GM10266 (cell line): ENCODE measurements at regions not wholly inside any gene's neighbourhood (a gene's known extent, or its start where the extent isn't known, plus 50 kb on each side); places are given as distances from the start of the nearest gene placed in this dataset.

Experiments used
- DNase-seq: peaks from one replicate; pipeline ENCODE4 v3.0.0; 2012; ENCODE audit errors: extremely low spot score
- CTCF ChIP-seq: IDR thresholded peaks from 2 replicates; pipeline ENCODE4 v1.5.1; 2012; ENCODE audit warnings: mild to moderate bottlenecking, low read depth; ENCODE audit not compliant: control insufficient read depth, insufficient read depth; ENCODE audit errors: missing control alignments

- DNase-seq, result no peak
These were observed 225.4 kb upstream of the DAB2 start for GRCh38 chr5:39650008-39650762.

GRCh38 chr5:39648848-39649227, 224.1 kb upstream of the DAB2 start:
- TF ChIP-seq CTCF, result no peak
- DNase-seq, result no peak

More at GRCh38 chr5:39650008-39650762, 225.4 kb upstream of the DAB2 start:
- TF ChIP-seq CTCF, result no peak

GRCh38 chr5:39648085-39648847, 223.5 kb upstream of the DAB2 start:
- DNase-seq, result no peak
- no peak for TF ChIP-seq CTCF

GRCh38 chr5:39640552-39640951, 215.8 kb upstream of the DAB2 start:
- TF ChIP-seq CTCF, result no peak
- DNase-seq, result no peak

GRCh38 chr5:39639618-39640089, 214.9 kb upstream of the DAB2 start:
- DNase-seq, result no peak
- no peak for TF ChIP-seq CTCF

- no peak for TF ChIP-seq CTCF
- no peak for DNase-seq
These were observed 214.0 kb upstream of the DAB2 start for GRCh38 chr5:39638813-39639212.

- no peak for TF ChIP-seq CTCF
- DNase-seq, result no peak
These were observed 208.3 kb upstream of the DAB2 start for GRCh38 chr5:39633057-39633456.
